ENCODE measurements at regions not wholly inside any gene's neighbourhood (a gene's known extent, or its start where the extent isn't known, plus 50 kb on each side); places are given as distances from the start of the nearest gene placed in this dataset.

DNA sequence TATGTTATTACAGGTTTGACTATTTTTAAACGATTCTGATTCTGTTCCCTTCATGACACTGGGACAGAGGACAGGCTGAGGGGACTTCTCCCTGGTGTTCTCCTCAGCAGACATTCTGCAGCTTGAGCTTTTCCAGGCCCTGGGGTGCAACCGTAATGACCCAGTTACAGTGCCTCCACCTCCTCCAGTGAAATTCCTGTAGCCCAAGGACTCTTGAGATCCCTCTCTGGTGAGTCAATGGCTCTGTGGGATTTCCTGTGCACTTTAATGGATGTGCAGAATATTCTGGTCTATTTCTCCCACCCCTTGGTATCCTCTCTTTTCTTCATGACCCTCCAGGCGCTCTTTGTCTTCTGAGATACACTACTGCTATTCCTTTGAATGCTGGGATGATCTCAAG, 319.3 kb downstream of the INHBA start:
- no peak for TF ChIP-seq CTCF (IDR thresholded peaks at IDR 0.05)
- TF ChIP-seq POLR2A (IDR thresholded peaks at IDR 0.05): no peak
- TF ChIP-seq POLR2AphosphoS5 (IDR thresholded peaks at IDR 0.05): no peak

Measured in stomach (tissue), 4 donors.